ENCODE measurements at regions not wholly inside any gene's neighbourhood (a gene's known extent, or its start where the extent isn't known, plus 50 kb on each side); places are given as distances from the start of the nearest gene placed in this dataset.

- no peak for TF ChIP-seq POLR2A (IDR thresholded peaks at IDR 0.05)
- no peak for TF ChIP-seq CTCF (IDR thresholded peaks at IDR 0.05)
- no peak for TF ChIP-seq POLR2AphosphoS5 (IDR thresholded peaks at IDR 0.05)
These were observed 197.9 kb downstream of the SUCLA2 start for GRCh38 chr13:47803131-47803530.
